B cell (primary cell): ENCODE measurements at regions not wholly inside any gene's neighbourhood (a gene's known extent, or its start where the extent isn't known, plus 50 kb on each side); places are given as distances from the start of the nearest gene placed in this dataset.

ENCODE experiments used
- ATAC-seq: fragments of 200-7000 bp; cut with Tn5 transposase; one replicate; pipeline ENCODE4 v1.10.0; 2021; ENCODE audit warnings: low read depth, mild to moderate bottlenecking, moderate number of reproducible peaks, moderate library complexity
- CTCF ChIA-PET: fragments of 350-600 bp; sonication (Branson Sonifier 250); formaldehyde crosslinking; loops from one replicate; lab custom pipeline; 2021; ENCODE audit warnings: antibody characterized with exemption, inconsistent platforms; lab: Charles Lee
- POLR2A ChIA-PET: fragments of 350-600 bp; sonication (Branson Sonifier 250); formaldehyde crosslinking; loops from one replicate; lab custom pipeline; 2021; ENCODE audit warnings: antibody characterized with exemption; lab: Charles Lee
- DNase-seq: peaks from one replicate; pipeline ENCODE4 v3.0.0; 2013
- H2AFZ ChIP-seq: 2 replicates; pipeline ENCODE4 v1.6.1; 2012; ENCODE audit warnings: mild to moderate bottlenecking, low read depth, low read length; ENCODE audit not compliant: insufficient read depth, poor library complexity, severe bottlenecking
- H3K27ac ChIP-seq, 2 donors: 1 replicate in 1 of 2; 2 replicates in 1 of 2; pipeline ENCODE4 v1.5.1; 2012 to 2013; ENCODE audit warnings: low read length in 2 of 2, mild to moderate bottlenecking in 2 of 2, moderate library complexity in 1 of 2
- H3K27me3 ChIP-seq, 4 experiments: fragments of 200-600 bp in 1 of 4; sonication (generic) in 1 of 4; replicated peaks in 1 of 4; 1 replicate in 2 of 4; 2 replicates in 2 of 4; pipeline versions ENCODE4 v1.6.1 to v1.7.0; 2013 to 2016; ENCODE audit warnings: low read length in 3 of 4, mild to moderate bottlenecking in 2 of 4, mixed read lengths in 1 of 4, moderate library complexity in 1 of 4; ENCODE audit not compliant: insufficient read depth in 4 of 4, control insufficient read depth in 3 of 4; ENCODE audit errors: control extremely low read depth in 1 of 4
- H3K36me3 ChIP-seq, 2 experiments: replicated peaks in 1 of 2; 1 replicate in 1 of 2; 2 replicates in 1 of 2; pipeline versions ENCODE4 v1.6.1 to v1.7.1; 2013; ENCODE audit warnings: low read length in 1 of 2; ENCODE audit not compliant: insufficient read depth in 2 of 2, control insufficient read depth in 1 of 2; ENCODE audit errors: control extremely low read depth in 1 of 2, extremely low read depth in 1 of 2
- H3K4me1 ChIP-seq, 2 donors: fragments of 200-600 bp in 1 of 2; sonication (generic) in 1 of 2; 1 replicate in 1 of 2; 2 replicates in 1 of 2; pipeline versions ENCODE4 v1.5.1 to v1.6.1; 2013 to 2017; ENCODE audit warnings: low read length in 2 of 2; ENCODE audit not compliant: control insufficient read depth in 2 of 2, insufficient read depth in 2 of 2
- H3K4me2 ChIP-seq: replicated peaks from 2 replicates; pipeline ENCODE3; 2012; ENCODE audit warnings: mild to moderate bottlenecking, low read depth, low read length; ENCODE audit not compliant: poor library complexity, severe bottlenecking
- H3K4me3 ChIP-seq, 5 experiments: fragments of 200-600 bp in 1 of 5; sonication (generic) in 1 of 5; 1 replicate in 3 of 5; 2 replicates in 2 of 5; pipeline versions ENCODE4 v1.5.1 to v1.7.0; 2011 to 2016; ENCODE audit warnings: low read length in 4 of 5, mild to moderate bottlenecking in 4 of 5, low read depth in 2 of 5, control low read depth in 1 of 5, moderate library complexity in 1 of 5; ENCODE audit not compliant: insufficient read depth in 1 of 5; ENCODE audit errors: control extremely low read depth in 1 of 5, extremely low read depth in 1 of 5
- H3K79me2 ChIP-seq: fragments of 200-600 bp; sonication (generic); one replicate; pipeline ENCODE4 v1.6.0; 2016; ENCODE audit warnings: low read length; ENCODE audit not compliant: control insufficient read depth, insufficient read depth
- H3K9ac ChIP-seq: fragments of 200-600 bp; sonication (generic); 2 replicates; pipeline ENCODE4 v1.6.1; 2017; ENCODE audit warnings: mild to moderate bottlenecking, low read length, moderate library complexity
- H3K9me3 ChIP-seq, 3 donors: one replicate each; pipeline versions ENCODE4 v1.6.1 to v1.7.1; 2013; ENCODE audit warnings: low read length in 2 of 3; ENCODE audit not compliant: control insufficient read depth in 2 of 3, insufficient read depth in 1 of 3; ENCODE audit errors: control extremely low read depth in 1 of 3
- H4K20me1 ChIP-seq: 2 replicates; pipeline ENCODE4 v1.6.0; 2012; ENCODE audit warnings: mild to moderate bottlenecking, low read length; ENCODE audit not compliant: insufficient read depth, control insufficient read depth, poor library complexity, severe bottlenecking
- H3K27ac Mint-ChIP-seq: one replicate; pipeline ENCODE4 v1.8.0; 2021; ENCODE audit warnings: mixed read lengths
- H3K27me3 Mint-ChIP-seq: one replicate; pipeline ENCODE4 v1.8.0; 2021; ENCODE audit warnings: mixed read lengths
- H3K4me1 Mint-ChIP-seq: one replicate; pipeline ENCODE4 v1.8.0; 2021; ENCODE audit warnings: mixed read lengths
- H3K4me3 Mint-ChIP-seq: one replicate; pipeline ENCODE4 v1.8.0; 2021; ENCODE audit warnings: mixed read lengths
- H3K9me3 Mint-ChIP-seq: one replicate; pipeline ENCODE4 v1.8.0; 2022; ENCODE audit warnings: mixed read lengths; ENCODE audit not compliant: insufficient read depth
- EZH2 ChIP-seq: IDR thresholded peaks from 2 replicates; pipeline ENCODE4 v1.6.1; 2012; ENCODE audit warnings: borderline replicate concordance, low read depth, mild to moderate bottlenecking, moderate library complexity, low read length; ENCODE audit not compliant: insufficient read depth, poor library complexity, severe bottlenecking
- WGBS: methylation state at CpG from one replicate; pipeline ENCODE4 v1.1.5; 2013; ENCODE audit warnings: missing lambda C conversion rate; ENCODE audit not compliant: insufficient coverage; 5-methylcytosine and 5-hydroxymethylcytosine counted together
- intact Hi-C: fragments of 100-400 bp; cut with micrococcal nuclease; formaldehyde crosslinking; loops from one replicate; pipeline ENCODE4 v1.10.0; 2022
- TF ChIP-seq, protein P1 (sequence below): fragments of 200-600 bp; IDR thresholded peaks from one replicate; pipeline ENCODE4 v1.8.0; 2022; ENCODE audit warnings: antibody characterized with exemption, mild to moderate bottlenecking

DNA sequence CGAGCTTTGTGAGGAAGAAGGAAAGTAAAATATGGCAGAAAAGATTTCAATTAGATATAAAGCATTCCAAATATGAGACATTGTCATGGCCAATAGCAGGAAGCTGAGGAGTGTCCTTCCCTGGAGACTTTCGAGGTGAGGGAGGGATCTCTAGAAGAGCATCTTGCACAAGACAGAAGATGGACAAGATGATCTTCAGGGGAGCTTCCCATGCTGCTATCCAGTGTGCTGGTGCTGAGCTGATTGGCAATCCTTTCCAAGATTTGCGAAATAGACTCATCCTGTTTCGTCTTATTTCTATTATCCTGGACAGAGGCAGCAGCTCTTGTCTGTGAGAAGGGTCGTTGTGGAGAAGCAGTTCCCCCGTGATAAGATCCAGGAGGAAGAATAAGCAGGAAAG lies 342.0 kb upstream of the CAMK1G start:
- no peaks in the 10 kb centered on the region for H3K4me1 Mint-ChIP-seq
- ATAC-seq (no peak), DNase-seq (no peak)
- Histone ChIP-seq H2AFZ (no peak overlapping the region), H3K27me3 (peaks cover 0 to 3% (median 0%) of the 10 kb centered on the region in 4 experiments), H3K9ac (no peak overlapping the region), H3K4me3 (no peak overlapping the region), H3K9me3 (no peaks in the 10 kb centered on the region), H3K27ac (no peak overlapping the region), H4K20me1 (no peaks in the 10 kb centered on the region), H3K4me1 (no peaks in the 10 kb centered on the region), H3K4me2 (no peak overlapping the region), H3K79me2 (no peaks in the 10 kb centered on the region), H3K36me3 (no peaks in the 10 kb centered on the region)
- no peak overlapping the region for H3K4me3 Mint-ChIP-seq
- ChIA-PET POLR2A (no interaction called here), CTCF (interaction anchor here (1.1 kb wide), 1 partner anchor 11 kb away, joined by 4 read pairs; no protein-coding TSS in a partner anchor)
- no peaks in the 10 kb centered on the region for H3K9me3 Mint-ChIP-seq
- intact Hi-C loops = no loop called here
- H3K27me3 Mint-ChIP-seq = peaks cover 8% of the 10 kb centered on the region
- TF ChIP-seq, protein P1, sequence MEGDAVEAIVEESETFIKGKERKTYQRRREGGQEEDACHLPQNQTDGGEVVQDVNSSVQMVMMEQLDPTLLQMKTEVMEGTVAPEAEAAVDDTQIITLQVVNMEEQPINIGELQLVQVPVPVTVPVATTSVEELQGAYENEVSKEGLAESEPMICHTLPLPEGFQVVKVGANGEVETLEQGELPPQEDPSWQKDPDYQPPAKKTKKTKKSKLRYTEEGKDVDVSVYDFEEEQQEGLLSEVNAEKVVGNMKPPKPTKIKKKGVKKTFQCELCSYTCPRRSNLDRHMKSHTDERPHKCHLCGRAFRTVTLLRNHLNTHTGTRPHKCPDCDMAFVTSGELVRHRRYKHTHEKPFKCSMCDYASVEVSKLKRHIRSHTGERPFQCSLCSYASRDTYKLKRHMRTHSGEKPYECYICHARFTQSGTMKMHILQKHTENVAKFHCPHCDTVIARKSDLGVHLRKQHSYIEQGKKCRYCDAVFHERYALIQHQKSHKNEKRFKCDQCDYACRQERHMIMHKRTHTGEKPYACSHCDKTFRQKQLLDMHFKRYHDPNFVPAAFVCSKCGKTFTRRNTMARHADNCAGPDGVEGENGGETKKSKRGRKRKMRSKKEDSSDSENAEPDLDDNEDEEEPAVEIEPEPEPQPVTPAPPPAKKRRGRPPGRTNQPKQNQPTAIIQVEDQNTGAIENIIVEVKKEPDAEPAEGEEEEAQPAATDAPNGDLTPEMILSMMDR = no peak
- TF ChIP-seq EZH2 = no peak
- WGBS = 81% methylated on average over 5 of the region's 6 CpGs
- H3K27ac Mint-ChIP-seq = no peak overlapping the region

DNA sequence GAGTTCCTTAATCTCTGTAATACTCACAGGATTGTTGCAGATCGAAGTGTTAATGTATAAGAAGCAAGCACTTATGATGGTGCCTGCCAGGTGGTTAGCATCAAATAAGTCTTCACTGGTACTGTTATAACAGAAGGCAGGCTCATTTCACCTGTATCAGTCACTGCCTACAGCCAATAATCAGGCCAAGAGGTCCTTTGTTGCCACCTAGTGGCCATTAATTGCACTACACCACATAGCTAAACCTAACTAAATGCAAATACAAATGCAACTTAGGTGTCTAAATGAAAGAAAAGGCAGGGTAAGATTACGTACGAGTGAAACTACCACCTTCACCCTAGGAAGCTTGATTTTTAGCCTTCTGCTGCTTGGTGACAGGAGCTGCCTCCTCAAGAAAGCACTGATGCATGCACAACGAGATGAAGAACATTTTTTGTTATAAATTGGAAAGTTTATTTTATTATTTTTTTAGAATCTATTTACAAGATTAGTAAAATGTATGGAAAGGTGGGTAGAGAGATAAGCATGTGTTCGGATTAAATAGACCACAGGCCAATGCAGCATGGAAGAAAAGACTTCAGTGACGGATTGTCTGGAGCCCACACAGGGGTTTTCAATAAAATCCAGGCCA lies 334.8 kb upstream of the CAMK1G start:
- no peak overlapping the region for H3K4me3 Mint-ChIP-seq
- H3K4me1 Mint-ChIP-seq = no peaks in the 10 kb centered on the region
- no peaks in the 10 kb centered on the region for H3K36me3 ChIP-seq
- TF ChIP-seq EZH2 = no peak
- TF ChIP-seq, protein P1 = peak; percentile 95
- ChIA-PET CTCF (interaction anchor here (0.5 to 2.0 kb wide), 11 partner anchors 9 to 898 kb away, joined by 3 to 14 read pairs (median 4); no protein-coding TSS in a partner anchor), POLR2A (no interaction called here)
- H3K27ac ChIP-seq = no peak overlapping the region
- H3K27me3 ChIP-seq = peaks cover 0 to 3% (median 0%) of the 10 kb centered on the region in 4 experiments
- ATAC-seq (peak; percentile 61), DNase-seq (peak; percentile 50)
- intact Hi-C loops = no loop called here
- H3K4me1 ChIP-seq = no peaks in the 10 kb centered on the region
- H3K9me3 ChIP-seq = no peaks in the 10 kb centered on the region
- H3K9me3 Mint-ChIP-seq = no peaks in the 10 kb centered on the region
- no peak overlapping the region for H2AFZ ChIP-seq
- 14% methylated on average over 1 of the region's 6 CpGs for WGBS
- no peak overlapping the region for H3K4me3 ChIP-seq
- H3K4me2 ChIP-seq = no peak overlapping the region
- H4K20me1 ChIP-seq = no peaks in the 10 kb centered on the region
- no peak overlapping the region for H3K27ac Mint-ChIP-seq
- no peaks in the 10 kb centered on the region for H3K79me2 ChIP-seq
- peaks cover 3% of the 10 kb centered on the region for H3K27me3 Mint-ChIP-seq
- H3K9ac ChIP-seq = no peak overlapping the region
